ENCODE measurements at regions not wholly inside any gene's neighbourhood (a gene's known extent, or its start where the extent isn't known, plus 50 kb on each side); places are given as distances from the start of the nearest gene placed in this dataset.

DNA sequence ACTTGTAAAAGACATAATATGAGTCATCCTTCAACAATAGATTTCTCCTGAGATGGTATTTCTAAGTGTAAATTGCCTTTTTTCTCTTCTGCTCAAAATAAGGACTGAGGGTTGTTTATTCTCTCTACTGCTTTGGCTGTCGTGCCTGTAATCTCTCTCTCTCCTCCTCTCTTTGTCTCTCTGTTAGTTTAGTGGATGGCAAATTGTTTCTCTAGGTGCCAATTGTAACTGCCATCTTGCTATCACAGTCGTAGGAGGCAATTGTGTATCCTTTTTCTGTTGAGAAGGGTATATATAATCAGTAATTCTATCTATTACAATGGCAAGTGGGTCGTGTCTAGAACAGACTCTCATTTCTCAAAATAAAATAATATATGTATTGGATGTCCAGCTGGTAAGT, 545.0 kb upstream of the FBXO33 start:
- no peak for DNase-seq (ENCODE audit: low spot score)

DNA sequence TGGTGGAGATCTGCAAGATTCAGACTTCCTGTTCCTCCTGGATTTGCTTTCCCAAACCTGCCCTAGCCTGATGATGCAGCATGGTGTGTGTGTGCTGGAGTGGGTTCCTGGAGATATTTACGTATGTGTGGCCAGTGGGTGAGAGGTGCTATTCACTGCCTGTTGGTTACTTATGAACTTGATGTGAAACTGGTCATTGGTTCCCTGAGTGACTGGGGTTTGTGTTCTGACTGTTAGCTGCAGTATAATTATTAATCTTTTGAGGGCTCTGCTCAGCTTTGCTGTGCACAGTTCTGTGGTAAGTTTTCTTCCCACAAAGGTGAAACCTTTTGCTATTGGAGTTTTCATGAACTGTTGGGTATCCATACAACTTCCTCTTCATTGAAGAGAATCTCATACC, 541.8 kb upstream of the FBXO33 start:
- no peak for DNase-seq (ENCODE audit: low spot score)

DNA sequence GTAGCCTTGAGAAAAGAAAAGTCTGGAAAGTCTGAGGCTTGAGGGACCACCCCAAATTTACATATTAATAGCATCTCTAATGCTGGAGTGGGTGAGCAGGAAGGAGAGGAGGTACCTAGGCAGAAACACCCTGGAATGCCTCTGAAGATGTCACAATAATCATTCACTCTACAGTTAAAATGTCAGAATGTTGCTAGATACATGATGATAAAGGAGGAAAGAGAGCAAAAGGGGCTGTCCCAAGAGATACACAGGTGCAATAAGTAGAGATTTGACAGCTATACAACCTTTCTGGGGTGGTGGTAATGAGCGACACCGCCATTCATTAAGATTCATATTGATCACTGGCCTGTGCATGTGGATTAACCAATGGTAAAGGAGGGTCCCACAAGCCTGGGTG, 540.5 kb upstream of the FBXO33 start:
- DNase-seq (ENCODE audit: low spot score): no peak

DNA sequence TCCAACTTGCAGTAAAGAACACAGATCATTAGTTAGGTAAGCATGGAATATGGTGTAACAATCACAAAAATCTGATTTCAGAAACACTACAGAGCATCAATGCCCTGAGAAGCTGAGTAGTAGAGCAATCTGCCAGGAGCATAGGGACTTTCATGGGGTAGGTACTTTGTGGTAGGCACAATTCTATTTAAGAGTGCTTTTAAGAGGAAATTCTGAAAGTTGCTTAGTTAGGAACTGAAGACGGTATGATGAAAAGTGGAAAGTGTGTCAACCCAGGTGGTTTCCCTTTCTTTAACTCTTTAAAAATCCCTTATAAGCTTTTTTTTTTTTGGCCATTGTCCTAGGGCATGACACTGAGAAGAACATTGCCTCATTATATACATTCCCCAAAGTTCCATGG, 535.7 kb upstream of the FBXO33 start:
- DNase-seq (ENCODE audit: low spot score): no peak

DNA sequence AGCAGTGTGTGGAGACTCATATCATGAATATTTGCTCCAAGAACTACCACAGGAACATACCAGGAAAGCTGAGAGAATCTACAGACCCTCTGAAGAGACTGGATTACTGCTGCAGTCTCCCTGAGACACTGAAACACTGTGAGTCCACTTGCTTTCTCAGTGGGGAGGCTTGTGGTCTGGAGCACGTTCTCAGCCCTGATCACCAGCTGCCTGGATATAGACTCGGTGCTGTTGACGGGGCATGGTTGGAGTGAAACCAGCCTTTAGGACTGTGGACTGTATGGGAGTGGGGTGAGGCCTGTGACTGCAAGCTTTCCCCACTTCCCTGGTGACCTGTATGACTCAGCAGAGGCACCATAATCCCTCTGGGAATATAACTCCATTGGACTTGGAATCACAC, 525.8 kb upstream of the FBXO33 start:
- no peak for DNase-seq (ENCODE audit: low spot score)

DNA sequence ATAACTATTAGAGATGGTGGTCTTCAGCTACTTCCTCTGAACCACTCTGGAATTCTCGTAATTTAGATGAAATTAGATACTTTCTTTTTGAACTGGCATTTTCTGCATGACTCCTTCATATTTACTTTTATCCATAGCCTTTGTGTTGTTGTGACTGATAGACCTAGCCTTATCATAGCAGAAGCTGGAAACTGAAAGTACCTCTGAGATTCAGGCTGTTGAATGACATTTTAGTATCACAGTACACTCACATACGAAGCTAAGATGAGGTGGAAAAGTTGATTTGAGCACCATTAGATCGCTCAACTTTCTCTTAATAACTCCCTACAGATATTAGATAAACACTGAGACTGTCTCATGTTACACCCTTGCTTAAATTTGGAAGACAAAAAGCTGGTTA, 525.1 kb upstream of the FBXO33 start:
- no peak for DNase-seq (ENCODE audit: low spot score)

DNA sequence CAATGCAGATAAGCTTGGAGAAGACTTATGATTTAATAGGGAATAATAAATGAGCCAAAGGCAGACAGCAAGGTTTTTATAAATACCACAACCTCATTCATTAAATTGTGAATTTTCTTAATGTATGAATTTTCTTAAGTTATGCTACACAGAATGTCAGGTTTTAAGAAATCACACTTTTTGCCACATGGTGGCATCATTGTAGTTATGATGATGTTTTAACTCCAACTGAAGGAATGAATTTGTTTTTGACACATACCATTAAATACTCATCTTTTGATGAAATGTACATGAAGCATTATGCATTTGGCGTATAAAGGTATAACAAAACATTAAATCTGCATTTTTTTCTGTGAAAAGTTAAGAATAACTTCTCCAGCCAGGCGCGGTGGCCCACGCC, 524.1 kb upstream of the FBXO33 start:
- no peak for DNase-seq (ENCODE audit: low spot score)

DNA sequence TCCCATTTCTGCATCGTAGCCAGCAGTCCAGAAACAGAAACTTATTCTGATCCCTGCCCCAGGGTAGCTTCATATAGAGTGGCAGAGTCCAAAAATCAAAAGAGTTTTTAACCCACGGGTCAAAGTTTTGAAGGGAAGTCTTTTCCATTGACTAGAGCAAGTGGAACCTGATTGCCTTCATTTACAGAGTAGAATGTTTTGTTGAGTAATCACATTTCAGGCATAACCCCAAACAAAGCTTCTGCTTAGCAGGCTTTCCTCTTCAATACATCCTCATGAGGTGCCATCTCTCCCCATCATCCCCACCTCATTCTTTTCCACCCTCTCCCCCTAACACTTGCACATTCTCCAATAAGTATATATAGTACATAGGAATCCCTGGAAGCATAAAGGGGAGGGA, 516.0 kb upstream of the FBXO33 start:
- no peak for DNase-seq (ENCODE audit: low spot score)

DNA sequence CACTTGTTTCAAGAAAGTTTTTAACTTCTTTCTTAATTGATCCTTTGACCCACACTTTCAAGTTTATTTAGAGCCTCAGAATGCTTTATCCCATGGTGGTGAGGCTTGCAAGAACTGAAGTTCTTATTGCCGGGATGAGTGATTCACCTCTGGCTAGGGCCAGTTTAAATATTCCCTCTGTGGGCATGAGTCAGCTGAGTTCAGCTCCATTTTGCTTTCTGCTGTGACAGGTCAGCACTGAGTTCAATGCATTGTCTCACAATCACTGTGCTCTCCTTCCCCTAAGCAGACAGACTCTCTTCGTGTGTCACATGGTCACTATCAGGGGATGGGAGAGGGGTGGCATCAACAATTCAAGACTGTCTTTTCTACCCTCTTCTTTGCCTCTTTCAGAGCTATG, 514.6 kb upstream of the FBXO33 start:
- no peak for DNase-seq (ENCODE audit: low spot score)

DNA sequence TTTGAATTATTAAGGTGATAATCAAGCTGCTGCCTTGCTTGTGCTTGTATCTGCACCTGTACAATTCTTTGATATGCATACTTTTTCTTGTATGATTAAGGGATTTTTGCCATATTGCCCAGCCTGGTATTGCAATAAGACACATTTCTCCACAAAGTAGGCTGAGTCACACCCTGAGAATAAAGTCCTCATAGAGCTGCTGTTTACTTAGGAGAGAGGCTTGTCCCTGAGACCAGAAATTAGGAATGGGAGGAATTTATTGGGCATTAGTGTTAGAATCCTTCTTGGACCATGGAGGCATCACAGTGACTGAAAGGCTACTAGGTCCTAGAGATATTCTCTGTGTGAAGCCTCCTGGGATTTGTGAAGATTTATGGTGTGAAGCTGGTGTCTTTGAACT, 506.8 kb upstream of the FBXO33 start:
- DNase-seq (ENCODE audit: low spot score): no peak

DNA sequence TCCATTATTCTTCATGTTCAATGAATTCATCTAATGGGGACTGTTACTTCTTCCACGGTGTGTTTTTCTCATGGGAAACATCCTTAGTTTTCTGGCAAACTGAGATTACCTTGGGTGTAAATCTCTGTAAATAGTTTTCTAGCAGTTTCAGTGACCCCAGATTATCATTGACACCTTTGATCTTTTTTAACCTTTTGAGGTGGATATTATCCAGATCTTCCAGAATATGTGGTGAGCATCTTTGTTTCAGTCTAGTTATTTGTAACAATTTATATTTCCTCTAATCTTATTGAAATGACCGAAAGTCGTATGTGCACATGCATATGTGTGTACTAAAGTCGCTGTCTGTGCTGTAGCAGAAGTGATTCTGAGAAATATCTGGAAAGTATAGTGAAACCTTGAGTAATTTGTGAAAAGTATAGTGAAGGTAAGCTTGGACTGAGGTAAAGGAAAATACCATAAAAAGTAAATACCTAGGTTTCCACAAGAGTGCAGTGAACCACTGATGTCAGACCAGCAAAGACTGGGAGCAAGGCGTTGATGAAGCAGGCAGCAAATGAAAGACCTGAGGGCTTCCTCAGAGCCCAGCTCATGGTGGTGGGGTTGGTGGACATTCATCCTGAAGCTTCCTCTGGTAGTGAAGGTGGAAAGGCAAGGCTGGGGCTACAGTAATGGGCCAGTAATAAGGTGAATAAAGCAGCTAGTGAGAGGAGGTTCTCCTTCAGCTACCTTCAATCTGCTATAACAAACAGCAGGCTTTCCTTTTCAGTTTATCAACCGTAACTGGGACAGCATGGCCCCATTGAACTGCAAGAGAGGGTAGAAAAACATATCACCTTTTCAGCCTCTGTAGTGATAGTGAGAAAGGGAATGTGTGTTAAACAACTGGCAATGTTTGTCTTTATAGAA, 480.2 kb upstream of the FBXO33 start:
- no peak for DNase-seq (ENCODE audit: low spot score)

DNA sequence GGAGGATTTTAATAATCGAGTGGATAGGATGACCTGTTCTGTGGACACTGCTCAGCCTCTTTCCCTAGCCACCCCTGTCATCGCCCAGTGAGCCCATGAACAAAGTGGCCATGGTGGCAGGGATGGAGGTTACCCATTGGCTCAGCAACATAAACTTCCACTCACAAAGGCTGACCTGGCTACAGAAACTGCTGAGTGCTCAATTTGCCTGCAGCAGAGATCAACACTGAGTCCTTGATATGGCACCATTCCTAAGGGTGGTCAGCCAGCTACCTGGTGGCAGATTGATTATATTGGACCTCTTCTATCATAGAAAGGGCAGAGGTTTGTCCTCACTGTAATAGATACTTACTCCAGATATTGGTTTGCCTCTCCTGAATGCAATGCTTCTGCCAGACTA, 465.4 kb upstream of the FBXO33 start:
- DNase-seq (ENCODE audit: low spot score): no peak

DNA sequence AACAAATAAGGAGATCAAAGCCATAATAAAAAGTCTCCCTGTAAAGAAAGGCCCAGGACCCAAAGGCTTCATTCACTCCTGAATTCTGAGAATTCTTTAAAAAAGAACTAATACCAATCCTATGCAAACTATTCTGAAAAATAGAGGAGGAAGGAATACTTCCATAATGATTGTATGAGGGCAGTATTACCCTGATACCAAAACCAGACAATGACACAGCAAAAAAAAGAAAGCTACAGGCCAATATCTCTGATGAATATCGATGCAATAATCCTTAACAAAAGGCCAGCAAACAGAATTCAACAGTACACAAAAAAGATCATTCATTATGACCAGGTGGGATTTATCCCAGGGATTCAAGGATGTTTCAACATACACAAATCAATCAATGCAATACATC, 457.8 kb upstream of the FBXO33 start:
- no peak for DNase-seq (ENCODE audit: low spot score)

DNA sequence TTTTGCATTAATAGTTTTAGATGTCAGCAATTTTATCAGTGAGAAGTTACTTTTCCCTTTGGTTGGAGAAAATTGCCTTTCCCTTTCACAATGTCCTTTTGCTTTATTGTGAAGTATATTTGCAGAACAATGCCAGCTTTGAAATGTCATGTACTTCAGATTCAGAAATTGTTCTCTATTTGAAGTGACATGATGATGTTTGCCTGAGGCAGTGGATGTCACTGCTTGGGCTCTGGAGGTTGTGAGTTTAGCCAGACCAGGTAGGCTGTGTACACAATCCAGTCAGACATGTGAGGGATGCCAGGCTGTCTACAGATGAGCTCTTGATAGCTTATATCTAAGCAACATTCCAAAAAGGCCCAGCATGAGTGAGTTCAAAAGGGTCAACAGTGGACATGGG, 451.9 kb upstream of the FBXO33 start:
- DNase-seq (ENCODE audit: low spot score): no peak

DNA sequence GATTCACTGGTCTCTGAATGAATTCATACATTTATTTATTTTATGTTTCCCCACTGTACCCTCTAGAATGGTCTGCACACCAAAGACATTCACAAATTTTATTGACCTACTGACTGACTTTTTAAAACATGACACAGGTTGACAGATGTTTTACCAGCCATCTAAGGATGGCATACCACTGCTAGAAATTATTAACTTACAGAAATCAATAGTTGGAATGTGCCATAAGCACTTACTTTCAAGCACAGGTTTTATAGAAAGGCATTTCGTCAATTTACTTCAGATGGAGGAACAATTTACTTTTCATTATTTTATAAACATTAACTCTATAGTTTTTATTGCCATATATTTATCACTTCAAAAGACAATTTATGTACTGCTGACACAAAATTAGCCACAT, 448.7 kb upstream of the FBXO33 start:
- no peak for DNase-seq (ENCODE audit: low spot score)

DNA sequence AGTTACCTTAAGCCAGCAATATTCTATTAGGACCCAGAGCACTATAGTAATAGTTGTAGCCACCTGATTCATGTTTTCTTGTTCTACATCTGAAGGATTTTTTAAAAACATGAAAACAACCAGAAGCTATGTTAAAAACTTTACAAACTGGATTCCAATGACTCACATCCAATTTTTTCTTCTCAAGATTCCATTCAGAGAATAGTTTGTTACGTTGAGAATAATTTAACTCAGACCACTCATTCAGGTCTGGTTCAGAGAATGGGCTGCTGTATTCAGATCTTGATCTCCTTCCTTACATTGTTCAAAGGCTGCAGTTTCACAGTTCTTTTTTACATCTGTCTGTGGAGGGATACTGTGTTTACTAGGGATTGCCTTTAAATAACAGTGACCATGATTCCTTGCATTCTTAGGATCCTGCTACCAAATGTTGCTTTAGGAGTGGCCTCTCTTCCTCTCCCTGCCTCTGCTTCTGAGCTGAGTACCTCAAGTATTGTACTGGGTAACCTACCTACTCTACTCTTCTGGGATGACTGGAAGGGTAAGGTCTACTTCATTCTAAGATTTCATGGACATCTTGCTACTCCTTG, 448.0 kb upstream of the FBXO33 start:
- no peak for DNase-seq (ENCODE audit: low spot score)

DNA sequence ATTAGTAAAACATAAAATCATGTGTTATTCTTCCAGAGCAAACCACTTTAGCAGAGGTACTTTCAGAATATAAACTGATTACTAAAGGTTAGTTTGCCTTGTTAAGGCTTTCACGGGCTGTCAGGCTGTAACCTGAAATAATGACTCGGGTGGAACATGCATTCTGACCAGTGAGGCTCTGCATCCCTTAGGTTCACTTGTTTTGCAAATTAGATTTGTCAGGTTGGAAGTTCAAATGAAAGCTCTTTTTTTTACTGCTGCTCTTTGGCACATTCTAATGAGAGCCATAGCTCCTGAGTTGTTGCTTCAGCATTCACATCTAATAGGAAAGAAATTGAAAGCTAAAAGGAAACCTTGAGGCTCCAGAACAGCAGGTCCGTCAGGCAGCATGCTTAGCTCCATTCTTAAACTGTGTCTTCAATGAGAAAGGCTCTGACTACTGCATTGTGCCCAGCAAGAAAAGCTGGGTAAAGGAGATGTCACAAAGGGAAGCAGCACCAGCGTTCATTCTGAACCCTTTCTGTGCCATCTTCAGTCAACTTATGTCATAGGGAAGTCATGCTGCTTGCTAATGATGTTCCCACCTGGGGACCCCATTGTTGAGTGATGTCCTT, 445.5 kb upstream of the FBXO33 start:
- no peak for DNase-seq (ENCODE audit: low spot score)

DNA sequence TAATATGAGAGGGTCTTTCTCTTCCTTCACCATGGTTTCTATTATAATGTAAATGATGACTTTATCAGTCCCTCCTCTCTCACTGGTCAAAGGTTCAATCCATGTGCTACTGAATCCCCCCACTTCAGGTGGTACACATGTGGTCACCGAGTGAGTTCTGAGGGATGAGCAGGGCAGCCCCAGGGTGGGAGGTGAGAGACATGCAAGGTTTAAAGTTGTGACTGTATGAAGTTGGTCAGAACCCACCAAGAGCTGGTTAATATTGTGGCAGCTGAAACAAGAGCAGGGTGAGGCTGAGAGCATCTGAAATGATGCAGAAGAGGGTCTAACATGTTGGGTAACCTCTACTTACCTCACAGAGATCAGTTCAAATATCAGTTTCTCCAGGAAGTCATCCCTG, 444.7 kb upstream of the FBXO33 start:
- DNase-seq (ENCODE audit: low spot score): no peak

DNA sequence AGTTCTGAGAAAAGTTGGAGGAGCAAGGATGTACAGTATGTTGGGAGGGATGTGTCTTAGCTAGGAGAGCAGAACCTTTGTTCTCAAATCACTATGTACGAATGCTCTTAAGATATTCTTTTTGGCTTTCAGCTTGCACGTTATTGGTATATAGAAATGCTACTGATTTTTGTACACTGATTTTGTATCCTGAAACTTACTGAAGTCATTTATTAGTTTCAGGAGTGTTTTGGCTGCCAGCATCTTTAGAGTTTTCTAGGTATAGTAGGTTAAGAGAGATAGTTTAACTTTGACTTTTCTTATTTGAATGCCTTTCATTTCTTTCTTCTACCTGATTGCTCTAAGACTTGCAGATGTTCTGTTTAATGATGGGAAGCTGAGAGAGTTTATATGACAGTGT, 442.8 kb upstream of the FBXO33 start:
- no peak for DNase-seq (ENCODE audit: low spot score)

DNA sequence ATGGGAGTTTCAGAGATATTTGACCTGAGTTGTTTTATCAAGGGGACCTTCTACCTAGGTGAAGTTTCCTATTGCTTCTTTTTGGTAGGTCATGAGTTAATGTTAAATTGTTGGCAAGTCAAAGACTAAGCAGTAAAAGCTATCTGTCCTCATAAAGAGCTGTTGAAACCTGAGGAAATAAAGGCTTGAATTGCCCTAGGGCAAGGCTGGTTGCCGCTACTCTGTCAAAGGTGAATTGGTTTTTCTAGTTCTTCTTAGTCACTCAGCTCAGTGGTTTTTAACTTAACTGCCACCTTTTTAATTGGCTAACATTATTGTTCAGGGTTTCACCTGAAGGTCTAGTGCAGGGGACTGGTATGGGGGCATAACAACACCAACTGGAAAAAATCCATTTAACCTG, 441.6 kb upstream of the FBXO33 start:
- DNase-seq (ENCODE audit: low spot score): no peak

DNA sequence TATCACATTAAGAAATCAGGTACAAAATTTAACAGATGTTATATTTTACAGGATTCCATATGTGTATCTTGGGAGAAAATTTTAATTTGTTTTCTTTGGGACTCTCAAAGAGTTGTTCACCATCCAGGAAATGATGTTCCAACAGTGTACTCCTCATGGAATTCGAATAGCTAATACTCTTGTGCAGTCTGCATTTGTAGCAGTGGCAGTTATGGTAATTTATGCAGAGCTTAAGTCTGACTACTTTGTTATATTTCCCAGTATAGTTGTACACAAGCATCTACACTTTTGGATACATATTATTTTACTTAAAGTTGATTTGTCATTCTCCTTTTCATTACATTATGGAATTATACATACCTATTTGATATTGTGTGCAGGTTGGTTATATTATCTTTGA, 436.7 kb upstream of the FBXO33 start:
- DNase-seq (ENCODE audit: low spot score): no peak

DNA sequence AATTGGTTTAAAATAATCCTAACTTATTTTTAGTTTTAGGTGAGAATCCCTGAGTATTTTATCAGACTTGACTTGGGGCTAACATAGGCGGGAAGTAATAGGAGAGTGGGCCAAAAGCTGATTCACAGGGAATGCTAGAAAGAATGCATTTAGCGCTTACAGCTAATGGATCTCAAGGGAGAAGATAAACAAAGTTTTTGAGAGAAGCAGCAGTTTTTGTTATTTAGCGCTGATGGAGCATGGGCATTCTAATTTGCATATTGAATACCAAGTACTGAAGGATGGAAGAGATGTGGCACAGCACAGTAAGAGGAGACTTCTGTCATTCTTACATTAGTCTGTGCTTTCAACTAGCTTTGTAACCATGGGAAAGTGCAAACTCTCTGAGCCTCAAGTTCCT, 436.0 kb upstream of the FBXO33 start:
- no peak for DNase-seq (ENCODE audit: low spot score)

DNA sequence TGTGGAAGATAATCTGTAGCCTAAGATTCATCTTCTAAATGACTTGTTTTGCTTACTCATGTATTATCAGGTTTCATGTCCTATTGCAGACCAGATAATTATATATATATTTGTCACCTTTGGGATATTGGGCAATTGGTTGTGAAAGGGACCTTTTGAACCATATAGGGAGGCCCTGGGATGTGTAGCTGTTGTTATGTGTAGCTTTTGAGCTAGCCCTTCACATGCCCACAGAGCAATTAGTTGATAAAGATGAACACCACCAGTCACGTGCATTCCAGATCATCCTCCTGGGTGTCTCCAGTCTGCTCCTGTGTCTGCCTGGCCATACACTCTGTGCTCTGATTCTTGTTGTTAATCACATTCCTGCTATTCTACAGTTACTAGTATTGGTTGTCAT, 431.2 kb upstream of the FBXO33 start:
- DNase-seq (ENCODE audit: low spot score): no peak

DNA sequence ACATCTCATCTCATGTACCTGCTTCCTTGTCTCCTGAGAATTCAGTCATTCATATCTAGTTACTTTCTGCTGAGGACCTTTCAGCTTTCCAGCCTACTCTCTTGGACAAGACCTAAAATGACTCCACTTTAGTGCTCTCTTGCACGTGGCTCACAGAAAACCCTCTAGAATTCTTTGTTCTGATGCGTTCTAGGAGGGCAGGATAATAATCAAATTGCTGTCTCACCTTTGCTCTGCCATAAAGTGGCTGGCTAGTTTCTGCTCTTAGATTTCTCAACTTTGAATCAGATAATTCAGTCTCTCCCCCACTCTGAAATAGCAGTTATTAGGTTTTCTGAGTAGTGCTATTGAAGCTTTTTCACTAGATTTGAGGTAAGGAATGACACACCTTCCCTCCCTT, 429.5 kb upstream of the FBXO33 start:
- DNase-seq (ENCODE audit: low spot score): no peak

All from cerebellar cortex (tissue), 1 donor.